Stimulated activated CD4-positive, alpha-beta T cell treated with anti-CD3 and anti-CD28 coated beads, Interleukin-1b, Interleukin-23, amount 100 ng/mL, for 4 hours (primary cell): ENCODE measurements at regions not wholly inside any gene's neighbourhood (a gene's known extent, or its start where the extent isn't known, plus 50 kb on each side); places are given as distances from the start of the nearest gene placed in this dataset.

ENCODE experiments used
- DNase-seq, 2 donors: peaks; one replicate each; pipeline ENCODE4 v3.0.0-alpha.2; 2020; ENCODE audit warnings: low read depth in 2 of 2

GRCh38 chr2:239630618-239631286 is 229.9 kb upstream of the HDAC4 start:
- DNase-seq, result no peak

- no peak for DNase-seq
These were observed 229.3 kb upstream of the HDAC4 start for GRCh38 chr2:239629926-239630617.

GRCh38 chr2:239626961-239627592 is 226.3 kb upstream of the HDAC4 start:
- DNase-seq, result no peak

GRCh38 chr2:239625971-239626734 is 225.3 kb upstream of the HDAC4 start:
- no peak for DNase-seq

GRCh38 chr2:239625156-239625845 is 224.5 kb upstream of the HDAC4 start:
- no peak for DNase-seq

GRCh38 chr2:239621611-239622010 is 220.8 kb upstream of the HDAC4 start:
- no peak for DNase-seq

GRCh38 chr2:239619369-239619768 is 218.5 kb upstream of the HDAC4 start:
- DNase-seq, result no peak

- no peak for DNase-seq
These were observed 215.9 kb upstream of the HDAC4 start for GRCh38 chr2:239616729-239617128.

- DNase-seq, result no peak
These were observed 211.3 kb upstream of the HDAC4 start for GRCh38 chr2:239612133-239612532.

GRCh38 chr2:239611222-239611795 is 210.5 kb upstream of the HDAC4 start:
- no peak for DNase-seq

GRCh38 chr2:239610457-239611221 is 209.8 kb upstream of the HDAC4 start:
- no peak for DNase-seq

GRCh38 chr2:239609607-239610310 is 208.9 kb upstream of the HDAC4 start:
- no peak for DNase-seq

- no peak for DNase-seq
These were observed 208.3 kb upstream of the HDAC4 start for GRCh38 chr2:239609162-239609561.

- DNase-seq, result no peak
These were observed 207.9 kb upstream of the HDAC4 start for GRCh38 chr2:239608723-239609122.

- no peak for DNase-seq
These were observed 207.4 kb upstream of the HDAC4 start for GRCh38 chr2:239608260-239608659.

GRCh38 chr2:239607517-239608191 is 206.8 kb upstream of the HDAC4 start:
- no peak for DNase-seq

- no peak for DNase-seq
These were observed 206.1 kb upstream of the HDAC4 start for GRCh38 chr2:239606741-239607516.

GRCh38 chr2:239605976-239606375 is 205.2 kb upstream of the HDAC4 start:
- no peak for DNase-seq

GRCh38 chr2:239605409-239605808 is 204.6 kb upstream of the HDAC4 start:
- DNase-seq, result no peak
